DLD1 (cell line): ENCODE measurements at regions not wholly inside any gene's neighbourhood (a gene's known extent, or its start where the extent isn't known, plus 50 kb on each side); places are given as distances from the start of the nearest gene placed in this dataset.
"Not testable (repeated sequence)": the region's sequence is repeated elsewhere in the genome, so short reads cannot be mapped to it uniquely, and the experiment has no call there.

ENCODE experiments used
- in situ Hi-C: cut with HindIII; loops from 2 replicates; pipeline ENCODE4 v1.10.0; 2017; ENCODE audit warnings: low sequenced_read_pairs

DNA sequence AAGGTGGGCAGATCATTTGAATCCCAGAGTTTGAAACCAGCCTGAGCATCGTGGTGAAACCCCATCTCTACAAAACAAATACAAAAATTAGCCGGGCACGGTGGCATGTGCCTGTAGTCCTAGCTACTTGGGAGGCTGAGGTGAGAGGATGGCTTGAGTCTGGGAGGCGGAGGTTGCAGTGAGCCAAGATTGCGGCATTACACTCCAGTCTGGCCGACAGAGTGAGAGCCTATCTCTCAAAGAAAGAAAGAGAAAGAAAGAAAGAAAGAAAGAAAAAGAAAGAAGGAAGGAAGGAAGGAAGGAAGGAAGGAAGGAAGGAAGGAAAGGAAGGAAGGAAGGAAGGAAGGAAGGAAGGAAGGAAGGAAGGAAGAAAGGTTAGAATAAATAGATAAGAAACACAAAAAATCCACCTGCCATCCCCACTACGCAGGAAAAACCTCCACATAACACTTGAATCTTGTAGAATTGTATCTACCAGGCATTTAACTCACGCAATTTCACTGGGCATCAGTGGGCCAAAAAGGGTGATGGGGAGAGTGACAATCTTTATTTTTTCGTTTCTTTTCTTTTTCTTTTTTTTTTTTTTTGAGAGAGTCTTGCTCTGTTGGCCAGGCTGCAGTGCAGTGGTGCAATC, 58.3 kb upstream of the PTPN1 start:
- in situ Hi-C loops, result not testable (repeated sequence)

DNA sequence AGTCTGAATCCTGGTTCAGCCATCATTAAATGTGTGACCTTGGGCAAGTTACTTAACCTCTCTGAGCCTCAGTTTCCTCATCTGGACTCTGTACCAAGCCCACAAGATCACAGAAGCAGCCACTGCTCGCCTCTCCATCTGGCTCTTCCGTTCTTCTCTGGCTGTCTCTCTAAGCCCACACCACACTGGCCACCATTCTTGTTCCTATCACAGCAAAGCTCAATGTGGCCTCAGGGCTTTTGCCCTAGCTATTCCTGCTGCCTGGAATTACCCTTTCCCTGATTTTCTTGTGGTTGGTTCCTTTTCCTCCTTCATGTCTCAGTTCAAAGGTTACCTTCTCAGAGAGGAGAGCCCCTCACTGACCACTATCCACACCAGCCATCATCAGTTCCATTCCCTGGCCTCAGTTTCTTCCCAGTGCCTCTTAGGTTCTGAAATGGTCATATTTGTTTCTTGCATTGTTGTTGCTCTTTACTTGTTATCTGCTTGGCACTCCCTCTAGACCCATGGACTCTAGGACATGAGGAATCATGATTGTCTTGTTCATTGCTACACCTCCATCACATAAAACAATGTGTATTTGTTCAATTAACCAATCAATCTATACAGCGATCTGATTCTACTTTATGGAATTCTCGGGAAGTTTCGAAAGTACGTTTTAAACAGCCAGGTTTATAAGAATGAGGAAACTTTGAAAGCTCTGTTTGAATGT, 56.5 kb upstream of the PTPN1 start:
- in situ Hi-C loops, result no loop called here

DNA sequence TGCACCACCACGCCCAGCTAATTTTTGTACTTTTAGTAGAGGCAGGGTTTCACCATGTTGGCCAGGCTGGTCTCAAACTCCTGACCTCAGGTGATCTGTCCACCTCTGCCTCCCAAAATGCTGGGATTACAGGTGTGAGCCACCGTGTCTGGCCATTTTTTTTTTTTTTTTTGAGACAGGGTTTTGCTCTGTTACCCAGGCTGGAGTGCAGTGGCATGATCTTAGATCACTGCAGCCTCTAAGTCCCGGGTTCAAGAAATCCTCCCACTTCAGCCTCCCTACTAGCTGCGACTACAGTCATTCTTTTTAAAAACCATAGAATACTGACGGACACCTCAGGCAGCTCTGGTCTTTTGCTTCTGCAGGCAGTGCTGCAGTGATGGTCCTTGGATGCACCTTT, 54.9 kb upstream of the PTPN1 start:
- in situ Hi-C loops, result not testable (repeated sequence)

DNA sequence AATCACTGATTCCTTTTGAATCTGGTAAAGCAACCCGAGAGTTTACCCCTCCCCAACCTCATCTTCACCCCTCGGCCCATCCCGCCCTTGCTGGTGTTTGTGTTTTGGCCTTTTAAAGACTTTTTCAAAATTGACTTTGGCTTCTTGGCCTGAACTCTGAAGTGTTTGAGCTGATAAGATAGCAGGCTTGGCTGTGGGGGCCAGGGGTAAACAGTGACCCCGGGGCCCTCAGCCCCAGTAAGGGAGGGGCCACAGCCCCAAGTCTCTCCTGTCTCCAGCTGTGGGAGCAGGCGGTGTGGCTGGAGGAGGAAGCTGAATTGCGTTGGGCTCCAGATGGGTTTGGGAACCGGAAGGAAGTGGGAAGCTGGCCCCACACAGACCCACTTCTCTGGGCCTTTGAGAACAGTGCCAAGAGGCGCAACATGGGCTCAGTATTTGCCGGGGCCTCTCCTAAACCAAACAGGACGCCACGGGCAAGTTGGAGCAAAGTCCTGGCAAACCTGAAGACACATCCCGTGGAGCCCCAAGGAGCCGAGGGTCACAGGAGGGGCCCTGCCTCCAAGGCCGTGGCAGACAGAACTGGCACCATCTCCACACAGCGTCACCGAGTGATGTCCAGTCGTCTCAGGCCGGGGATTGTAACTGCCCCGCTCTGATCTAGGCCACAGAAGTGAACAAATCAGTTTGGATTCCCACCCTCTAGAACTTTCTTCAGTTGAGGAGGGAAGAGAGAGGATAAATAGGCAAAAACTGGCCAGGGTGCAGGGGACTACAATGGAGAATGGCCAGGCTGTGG, 54.3 kb upstream of the PTPN1 start:
- in situ Hi-C loops, result no loop called here

DNA sequence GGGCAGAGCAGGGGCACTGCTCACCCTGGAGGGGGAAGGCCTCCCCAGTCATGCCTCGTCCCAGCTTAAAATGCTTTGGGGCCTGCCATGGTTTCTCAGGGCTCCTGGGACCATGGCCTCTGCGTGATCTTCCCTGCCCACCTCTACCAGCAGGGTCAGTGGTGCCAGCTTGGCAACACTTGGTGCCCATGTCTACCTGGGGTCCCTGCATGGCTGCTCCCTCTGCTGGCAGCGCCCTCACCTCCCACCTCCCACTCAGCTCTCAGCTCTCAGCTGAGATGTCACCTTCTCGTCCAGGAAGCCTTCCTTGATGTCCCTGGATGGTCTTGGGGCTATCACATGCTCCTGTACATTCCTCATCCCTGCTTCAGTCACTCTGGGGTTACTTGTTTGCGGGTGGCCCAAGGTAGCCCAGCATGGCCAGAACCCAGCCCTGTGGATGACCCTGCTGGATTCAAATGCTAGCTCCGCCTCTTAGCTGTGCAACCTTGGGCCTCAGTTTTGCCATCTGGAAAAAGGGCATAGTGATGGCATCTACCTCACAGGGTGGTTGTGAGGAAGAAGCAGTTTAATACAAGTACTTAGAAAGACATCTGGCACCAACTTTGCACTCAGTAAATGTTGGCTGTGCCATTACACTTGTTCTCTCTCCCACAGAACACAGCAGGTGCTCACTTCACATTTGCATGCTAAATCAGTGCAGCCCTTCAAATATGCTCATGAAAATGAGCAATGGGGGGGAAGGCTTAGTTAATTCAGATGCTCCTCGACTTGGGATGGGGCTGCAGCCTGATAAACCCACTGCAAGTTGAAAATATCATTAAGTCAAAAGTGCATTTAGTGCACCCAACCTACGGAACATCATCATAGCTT, 53.5 kb upstream of the PTPN1 start:
- in situ Hi-C loops, result no loop called here

DNA sequence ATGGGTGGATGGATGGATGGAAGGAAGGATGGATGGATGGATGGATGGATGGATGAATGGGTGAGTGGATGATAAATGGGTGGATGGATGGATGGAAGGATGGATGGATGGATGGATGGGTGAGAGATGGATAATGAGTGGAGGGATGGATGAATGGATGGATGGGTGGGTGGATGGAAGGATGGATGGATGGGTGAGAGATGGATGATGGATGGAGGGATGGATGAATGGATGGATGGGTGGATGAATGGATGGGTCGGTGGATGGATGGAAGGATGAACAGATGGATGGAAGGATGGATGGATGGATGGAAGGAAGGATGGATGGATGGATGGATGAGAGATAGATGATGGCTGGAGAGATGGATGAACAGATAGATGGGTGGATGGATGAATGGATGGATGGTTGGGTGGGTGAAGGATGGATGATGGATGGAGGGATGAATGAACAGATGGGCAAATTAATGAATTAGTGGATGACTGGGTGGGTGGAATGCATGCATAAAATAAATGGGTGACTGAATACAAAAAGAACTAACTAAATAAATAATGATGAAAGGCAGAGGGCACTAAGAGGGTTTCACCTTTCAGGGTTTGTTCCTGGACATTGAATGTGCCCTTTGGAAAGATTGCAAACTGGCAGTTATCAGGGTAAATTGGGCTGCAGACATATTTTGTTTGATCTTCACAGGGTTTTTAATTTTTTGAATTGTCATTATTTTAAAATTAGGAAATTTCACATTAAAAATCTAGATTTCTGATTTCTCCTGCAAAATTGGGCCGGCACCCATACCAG, 50.9 kb upstream of the PTPN1 start:
- in situ Hi-C loops, result no loop called here

DNA sequence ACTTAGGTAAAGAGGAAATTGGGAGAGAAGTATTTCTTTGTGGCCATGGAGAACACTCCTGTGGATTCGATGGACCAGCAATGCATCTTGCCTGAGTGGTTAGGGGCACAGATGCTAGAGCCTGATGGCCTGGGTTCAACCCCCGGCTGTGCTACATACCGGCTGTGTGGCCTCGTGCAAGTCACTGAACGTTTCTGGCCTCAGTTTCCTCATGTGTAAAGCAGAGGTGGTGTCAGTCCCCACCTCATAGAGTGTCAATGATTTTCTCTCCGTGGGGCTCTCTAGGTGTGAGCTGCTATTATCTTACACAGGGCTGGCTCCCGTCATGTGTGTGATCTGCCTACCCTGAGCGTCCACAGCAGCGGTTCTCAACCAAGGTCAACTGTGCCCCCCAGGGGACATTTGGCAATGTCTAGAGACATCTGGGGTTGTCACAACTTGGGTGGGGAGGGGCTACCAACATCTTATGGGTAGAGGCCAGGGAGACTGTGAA, 50.0 kb upstream of the PTPN1 start:
- in situ Hi-C loops, result no loop called here
